ENCODE measurements at regions not wholly inside any gene's neighbourhood (a gene's known extent, or its start where the extent isn't known, plus 50 kb on each side); places are given as distances from the start of the nearest gene placed in this dataset.

DNA sequence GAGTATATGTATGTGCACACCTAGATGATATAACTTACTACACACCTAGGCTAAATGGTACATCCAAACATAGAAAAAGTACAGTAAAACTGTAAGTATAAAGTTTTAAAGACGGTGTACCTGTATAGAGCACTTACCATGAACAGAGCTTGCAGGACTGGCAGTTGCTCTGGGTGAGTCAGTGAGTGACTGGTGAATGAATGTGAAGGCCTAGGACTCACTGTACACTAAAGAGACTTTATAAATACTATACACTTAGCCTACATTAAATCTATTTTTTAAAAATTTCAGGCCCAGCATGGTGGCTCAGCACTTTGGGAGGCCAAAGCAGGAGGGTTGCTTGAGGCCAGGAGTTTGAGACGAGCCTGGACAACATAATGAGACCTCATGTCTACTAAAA lies 195.3 kb downstream of the FZD1 start:
- TF ChIP-seq EZH2phosphoT487 (IDR thresholded peaks at IDR 0.05; ENCODE audit: insufficient read depth, low read depth): no peak
- no peak for TF ChIP-seq EZH2 (IDR thresholded peaks at IDR 0.05; ENCODE audit: insufficient read depth, poor library complexity, severe bottlenecking)

Data from GM23248 (cell line).